Heart right ventricle (tissue), 16 donors: ENCODE measurements at regions not wholly inside any gene's neighbourhood (a gene's known extent, or its start where the extent isn't known, plus 50 kb on each side); places are given as distances from the start of the nearest gene placed in this dataset.

ENCODE experiments used
- ATAC-seq, 8 donors: fragments of 200-7000 bp; cut with Tn5 transposase; one replicate each; pipeline ENCODE4 v1.9.1; 2020; ENCODE audit warnings: mild to moderate bottlenecking in 8 of 8, moderate library complexity in 8 of 8, moderate number of reproducible peaks in 1 of 8
- DNase-seq, 2 donors: peaks; one replicate each; pipeline ENCODE4 v3.0.0-alpha.2; 2020
- H3K27ac ChIP-seq, 10 donors: fragments of 200-600 bp; sonication (generic) in 2 of 10; one replicate each; pipeline versions ENCODE4 v1.5.0 to v1.8.0; 2020 to 2022; ENCODE audit warnings: mild to moderate bottlenecking in 3 of 10
- H3K27me3 ChIP-seq, 7 donors: fragments of 200-600 bp; one replicate each; pipeline ENCODE4 v1.8.0; 2021 to 2022; ENCODE audit warnings: mild to moderate bottlenecking in 2 of 7
- H3K36me3 ChIP-seq, 9 donors: fragments of 200-600 bp; sonication (generic) in 1 of 9; one replicate each; pipeline versions ENCODE4 v1.5.0 to v1.8.0; 2020 to 2022; ENCODE audit warnings: mild to moderate bottlenecking in 2 of 9
- H3K4me1 ChIP-seq, 9 donors: fragments of 200-600 bp; sonication (generic) in 1 of 9; one replicate each; pipeline versions ENCODE4 v1.5.0 to v1.8.0; 2020 to 2022; ENCODE audit warnings: mild to moderate bottlenecking in 4 of 9
- H3K4me3 ChIP-seq, 10 donors: fragments of 200-600 bp; sonication (generic) in 2 of 10; one replicate each; pipeline versions ENCODE4 v1.5.0 to v1.8.0; 2020 to 2022; ENCODE audit warnings: mild to moderate bottlenecking in 7 of 10, moderate library complexity in 2 of 10
- H3K9me3 ChIP-seq, 11 donors: fragments of 200-600 bp in 10 of 11; sonication (generic) in 2 of 11; one replicate each; pipeline versions ENCODE4 v1.5.0 to v1.8.0; 2013 to 2022; ENCODE audit warnings: mild to moderate bottlenecking in 2 of 11, control low read depth in 1 of 11, moderate library complexity in 1 of 11
- WGBS, 2 donors: extraction: QIAGEN DNeasy Blood & Tissue Kit; methylation state at CpG; one replicate each; pipeline ENCODE4 v1.1.7; 2013; ENCODE audit warnings: inconsistent platforms in 1 of 2; 5-methylcytosine and 5-hydroxymethylcytosine counted together
- intact Hi-C, 10 donors: fragments of 100-400 bp; cut with DNase I; formaldehyde crosslinking; loops; one replicate each; pipeline versions ENCODE4 v1.11.1 to v1.14.2; 2022
- TF ChIP-seq, protein P1 (sequence below), 9 donors: fragments of 200-600 bp; sonication (generic) in 2 of 9; IDR thresholded peaks; one replicate each; pipeline versions ENCODE4 v1.5.0 to v1.8.0; 2021 to 2022; ENCODE audit warnings: antibody characterized with exemption in 9 of 9, mild to moderate bottlenecking in 5 of 9, moderate library complexity in 1 of 9
- donor health status: Arrhythmogenic right ventricular cardiomyopathy.
- donor health status: ischemic (EF 13 %, LVEDD 7.1; RV severe dilation, severe dysfunction).
- donor health status: healthy with polysubstance abuse.
- donor health status: DM: no; HTN: yes; CAD: no.
- donor health status: DM: no; HTN: no; CAD: no.
- donor health status: ischemic (EF 25% LVEDD 6.9; RV normal size, moderate dysfunction).
- donor health status: ischemic (EF 25% LVEDD 5.7; RV mildly dilated, moderate dysfunction).
- donor health status: healthy.
- donor health status: DM: yes; HTN: yes; CAD: no.
- donor health status: Ischemic cardiomyopathy.
- donor health status: ischemic (EF 35%, LVEDD 5.7; RV mildly dilated, moderate dysfunction).
- donor health status: nonischemic (EF 11% LVEDD 7.7; RV severe dilation, severe dysfunction).
- donor health status: DM: yes; HTN: yes; CAD: no.
- donor health status: PGD.
- donor health status: ischemic (EF 29% LVEDD 5.4; RV normal size, mild dysfunction).
- donor health status: nonischemic (EF 23%, LVEDD 6.1; RV moderate dilation, normal function).

DNA sequence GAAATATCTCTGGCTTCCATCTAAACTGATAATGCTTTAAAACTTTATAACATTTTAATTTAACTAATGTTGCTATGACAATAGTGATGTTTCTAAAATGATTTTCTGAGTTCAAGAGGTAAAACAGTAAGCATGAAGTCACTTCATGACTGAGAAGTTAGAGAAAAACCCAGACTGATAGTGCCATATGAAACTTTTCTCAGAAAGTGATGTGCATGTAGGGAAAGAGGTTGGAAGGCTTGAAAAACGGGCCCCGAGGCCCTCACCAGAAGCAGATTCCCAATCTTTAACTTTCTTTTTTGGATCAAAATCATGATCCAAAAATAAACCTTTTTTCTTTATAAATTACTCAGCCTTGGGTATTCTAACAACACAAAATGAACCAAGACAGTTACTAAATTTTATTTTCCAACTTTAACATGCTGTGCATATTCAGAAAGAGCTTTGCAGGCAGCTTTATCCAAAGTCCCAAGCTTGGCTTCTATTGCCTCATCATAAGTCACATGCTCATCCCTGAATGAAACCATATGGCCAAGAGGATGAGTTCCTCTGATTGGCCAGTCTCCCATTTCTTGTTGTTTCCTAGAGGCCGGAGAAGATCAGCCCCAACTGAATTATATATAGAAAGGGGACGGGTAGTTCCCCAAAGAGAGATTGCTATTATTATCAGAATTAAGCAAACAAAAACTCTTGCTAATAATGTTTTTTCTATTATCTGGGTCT lies 357.6 kb upstream of the SALL1 start:
- TF ChIP-seq, protein P1, sequence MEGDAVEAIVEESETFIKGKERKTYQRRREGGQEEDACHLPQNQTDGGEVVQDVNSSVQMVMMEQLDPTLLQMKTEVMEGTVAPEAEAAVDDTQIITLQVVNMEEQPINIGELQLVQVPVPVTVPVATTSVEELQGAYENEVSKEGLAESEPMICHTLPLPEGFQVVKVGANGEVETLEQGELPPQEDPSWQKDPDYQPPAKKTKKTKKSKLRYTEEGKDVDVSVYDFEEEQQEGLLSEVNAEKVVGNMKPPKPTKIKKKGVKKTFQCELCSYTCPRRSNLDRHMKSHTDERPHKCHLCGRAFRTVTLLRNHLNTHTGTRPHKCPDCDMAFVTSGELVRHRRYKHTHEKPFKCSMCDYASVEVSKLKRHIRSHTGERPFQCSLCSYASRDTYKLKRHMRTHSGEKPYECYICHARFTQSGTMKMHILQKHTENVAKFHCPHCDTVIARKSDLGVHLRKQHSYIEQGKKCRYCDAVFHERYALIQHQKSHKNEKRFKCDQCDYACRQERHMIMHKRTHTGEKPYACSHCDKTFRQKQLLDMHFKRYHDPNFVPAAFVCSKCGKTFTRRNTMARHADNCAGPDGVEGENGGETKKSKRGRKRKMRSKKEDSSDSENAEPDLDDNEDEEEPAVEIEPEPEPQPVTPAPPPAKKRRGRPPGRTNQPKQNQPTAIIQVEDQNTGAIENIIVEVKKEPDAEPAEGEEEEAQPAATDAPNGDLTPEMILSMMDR (IDR thresholded peaks at IDR 0.05), result no peak
- Histone ChIP-seq H3K36me3 (no peaks in the 10 kb centered on the region), H3K4me3 (no peak overlapping the region), H3K4me1 (no peaks in the 10 kb centered on the region), H3K27ac (no peak overlapping the region), H3K27me3 (no peaks in the 10 kb centered on the region), H3K9me3 (peaks cover 0 to 29% (median 0%) of the 10 kb centered on the region in 11 donors)
- no peak for ATAC-seq
- intact Hi-C loops, result no loop called here
- no peak for DNase-seq
- 48 to 59% methylated on average over 4 of the region's 4 CpGs for WGBS, 2 donors

DNA sequence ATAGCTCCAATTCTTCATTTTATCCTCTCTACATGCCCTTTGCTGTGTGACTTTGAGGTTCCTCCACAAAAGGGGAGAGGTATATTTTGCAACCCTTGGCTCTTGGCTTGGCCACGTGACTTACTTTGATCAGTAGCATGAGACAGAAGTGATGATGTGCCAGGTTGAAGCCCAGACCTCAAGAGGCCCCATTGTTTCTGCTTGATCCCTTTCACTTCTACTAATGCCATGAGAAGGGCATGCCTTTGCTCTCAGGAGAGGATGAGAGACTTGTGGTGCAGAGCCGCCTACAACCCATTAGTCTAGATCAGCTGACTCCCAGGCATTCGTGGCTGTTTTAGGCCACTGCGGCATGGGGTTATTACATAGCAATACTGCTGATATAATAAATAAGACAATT lies 356.2 kb upstream of the SALL1 start:
- TF ChIP-seq, protein P1 (IDR thresholded peaks at IDR 0.05), result no peak
- intact Hi-C loops, result no loop called here
- no peak for DNase-seq

DNA sequence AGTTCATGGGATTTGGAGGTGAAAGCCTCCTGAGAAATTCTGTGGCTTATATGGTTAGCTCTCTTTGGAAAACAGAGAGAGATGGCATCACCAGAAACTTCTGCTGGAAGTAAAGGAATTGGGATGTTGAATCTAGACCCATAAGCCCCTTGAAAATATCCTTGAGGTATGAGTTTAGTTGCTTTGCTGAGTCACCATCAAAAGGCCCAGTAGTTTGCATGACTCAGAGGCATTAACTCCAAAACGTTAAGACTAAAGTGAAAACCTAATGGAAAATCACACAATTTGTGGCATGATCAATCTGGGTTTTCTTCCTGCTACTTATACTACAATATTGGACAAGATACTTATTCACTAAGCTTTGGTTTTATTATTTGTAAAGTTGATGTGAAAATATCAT lies 349.2 kb upstream of the SALL1 start:
- Histone ChIP-seq H3K36me3 (no peaks in the 10 kb centered on the region), H3K27ac (no peak overlapping the region), H3K4me1 (no peaks in the 10 kb centered on the region), H3K9me3 (peaks cover 0 to 11% (median 0%) of the 10 kb centered on the region in 11 donors), H3K27me3 (no peaks in the 10 kb centered on the region), H3K4me3 (no peak overlapping the region)
- 53 to 59% methylated on average over 1 of the region's 1 CpG for WGBS, 2 donors
- TF ChIP-seq, protein P1 (IDR thresholded peaks at IDR 0.05), result no peak
- DNase-seq (no peak), ATAC-seq (no peak)
- intact Hi-C loops, result no loop called here

More for the DNA sequence above, 356.2 kb upstream of the SALL1 start:
- H3K4me1 ChIP-seq, result no peaks in the 10 kb centered on the region
- no peak overlapping the region for H3K27ac ChIP-seq
- WGBS, 2 donors, result 67 to 73% methylated on average over 4 of the region's 4 CpGs
- H3K4me3 ChIP-seq, result no peak overlapping the region
- peaks cover 0 to 29% (median 0%) of the 10 kb centered on the region in 11 donors for H3K9me3 ChIP-seq
- no peaks in the 10 kb centered on the region for H3K27me3 ChIP-seq
- no peak for ATAC-seq
- H3K36me3 ChIP-seq, result no peaks in the 10 kb centered on the region

DNA sequence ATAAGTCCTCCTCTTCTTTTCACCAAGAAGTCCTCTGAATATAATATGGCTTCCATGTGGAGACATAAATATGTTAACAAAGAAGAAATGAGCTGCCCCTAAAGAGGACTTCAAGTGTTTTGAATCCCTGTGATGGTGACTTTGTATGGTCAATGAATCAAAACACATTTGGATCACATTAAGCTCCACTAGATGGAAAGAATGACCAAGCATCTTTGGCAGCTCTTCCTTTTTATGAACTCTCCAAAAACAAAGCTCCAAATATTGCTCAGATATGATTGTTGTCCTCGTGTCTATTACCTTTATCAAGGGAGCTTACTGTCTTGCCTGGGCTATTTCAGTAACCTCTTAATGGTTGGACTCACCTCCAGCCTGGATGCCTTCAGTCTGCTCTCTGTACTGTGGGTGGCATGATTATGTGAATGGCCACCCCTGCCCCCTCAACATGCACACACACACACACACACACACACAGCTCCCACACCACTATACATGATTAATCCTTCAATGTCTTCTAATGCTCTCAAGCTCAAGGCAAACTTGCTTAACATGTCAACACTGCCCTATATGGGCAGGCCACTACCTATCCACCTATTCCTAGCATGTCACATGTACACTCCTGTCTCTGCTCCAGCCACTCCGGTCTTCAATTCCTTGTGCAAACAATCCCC lies 346.6 kb upstream of the SALL1 start:
- no peak for ATAC-seq
- Histone ChIP-seq H3K27ac (no peak overlapping the region), H3K9me3 (peaks cover 0 to 11% (median 0%) of the 10 kb centered on the region in 11 donors), H3K4me3 (no peak overlapping the region), H3K27me3 (no peaks in the 10 kb centered on the region), H3K4me1 (no peaks in the 10 kb centered on the region), H3K36me3 (no peaks in the 10 kb centered on the region)
- WGBS, 2 donors, result 52 to 60% methylated on average over 2 of the region's 2 CpGs
- intact Hi-C loops, result no loop called here
- TF ChIP-seq, protein P1 (IDR thresholded peaks at IDR 0.05), result no peak
- DNase-seq, result no peak
